ENCODE measurements at regions not wholly inside any gene's neighbourhood (a gene's known extent, or its start where the extent isn't known, plus 50 kb on each side); places are given as distances from the start of the nearest gene placed in this dataset.

DNA sequence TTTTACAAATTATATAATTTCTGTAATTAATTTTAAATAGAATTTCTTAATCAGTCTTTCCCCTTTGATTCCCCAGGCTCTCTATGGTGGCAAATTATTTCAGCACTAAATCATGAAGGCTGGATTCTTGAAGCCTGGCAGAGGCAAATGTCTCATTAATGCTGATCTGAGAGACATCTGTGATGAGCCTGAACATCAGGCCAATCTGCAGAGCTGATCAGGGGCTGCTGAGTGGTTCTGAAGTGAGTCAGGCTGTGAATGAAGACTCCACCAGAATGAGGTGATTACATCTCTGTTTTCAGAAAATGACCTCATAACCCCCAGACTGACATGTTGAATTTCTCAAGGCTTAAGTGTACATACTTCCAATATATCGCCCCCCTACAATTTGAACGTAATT lies 124.2 kb upstream of the MIS18BP1 start:
- H3K4me3 ChIP-seq = no peak overlapping the region
- H3K27ac ChIP-seq = no peak overlapping the region
- no peaks in the 10 kb centered on the region for H3K9me3 ChIP-seq (ENCODE audit: low read depth)
- no peaks in the 10 kb centered on the region for H3K36me3 ChIP-seq (replicated peaks; ENCODE audit: insufficient read depth, low read depth)
- TF ChIP-seq EZH2phosphoT487 (IDR thresholded peaks at IDR 0.05; ENCODE audit: low read depth, severe bottlenecking, unreplicated experiment) (no peak), EZH2 (IDR thresholded peaks at IDR 0.05; ENCODE audit: borderline replicate concordance) (no peak)
- TF ChIP-seq, protein P1, sequence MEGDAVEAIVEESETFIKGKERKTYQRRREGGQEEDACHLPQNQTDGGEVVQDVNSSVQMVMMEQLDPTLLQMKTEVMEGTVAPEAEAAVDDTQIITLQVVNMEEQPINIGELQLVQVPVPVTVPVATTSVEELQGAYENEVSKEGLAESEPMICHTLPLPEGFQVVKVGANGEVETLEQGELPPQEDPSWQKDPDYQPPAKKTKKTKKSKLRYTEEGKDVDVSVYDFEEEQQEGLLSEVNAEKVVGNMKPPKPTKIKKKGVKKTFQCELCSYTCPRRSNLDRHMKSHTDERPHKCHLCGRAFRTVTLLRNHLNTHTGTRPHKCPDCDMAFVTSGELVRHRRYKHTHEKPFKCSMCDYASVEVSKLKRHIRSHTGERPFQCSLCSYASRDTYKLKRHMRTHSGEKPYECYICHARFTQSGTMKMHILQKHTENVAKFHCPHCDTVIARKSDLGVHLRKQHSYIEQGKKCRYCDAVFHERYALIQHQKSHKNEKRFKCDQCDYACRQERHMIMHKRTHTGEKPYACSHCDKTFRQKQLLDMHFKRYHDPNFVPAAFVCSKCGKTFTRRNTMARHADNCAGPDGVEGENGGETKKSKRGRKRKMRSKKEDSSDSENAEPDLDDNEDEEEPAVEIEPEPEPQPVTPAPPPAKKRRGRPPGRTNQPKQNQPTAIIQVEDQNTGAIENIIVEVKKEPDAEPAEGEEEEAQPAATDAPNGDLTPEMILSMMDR (IDR thresholded peaks at IDR 0.05; ENCODE audit: poor library complexity) = no peak
- WGBS (ENCODE audit: low lambda C conversion rate, missing lambda C conversion rate) = 86% methylated on average over 2 of the region's 2 CpGs
- H2AFZ ChIP-seq = no peak overlapping the region
- H3K27me3 ChIP-seq = no peaks in the 10 kb centered on the region
- no peak overlapping the region for H3K4me2 ChIP-seq
- H3K79me2 ChIP-seq = no peaks in the 10 kb centered on the region
- H4K20me1 ChIP-seq (ENCODE audit: insufficient read depth, poor library complexity, severe bottlenecking) = no peaks in the 10 kb centered on the region
- H3K9me2 ChIP-seq (replicated peaks; ENCODE audit: insufficient read depth) = no peaks in the 10 kb centered on the region
- no peaks in the 10 kb centered on the region for H3K4me1 ChIP-seq (ENCODE audit: insufficient read depth)
- no peak for DNase-seq (ENCODE audit: low spot score)

DNA sequence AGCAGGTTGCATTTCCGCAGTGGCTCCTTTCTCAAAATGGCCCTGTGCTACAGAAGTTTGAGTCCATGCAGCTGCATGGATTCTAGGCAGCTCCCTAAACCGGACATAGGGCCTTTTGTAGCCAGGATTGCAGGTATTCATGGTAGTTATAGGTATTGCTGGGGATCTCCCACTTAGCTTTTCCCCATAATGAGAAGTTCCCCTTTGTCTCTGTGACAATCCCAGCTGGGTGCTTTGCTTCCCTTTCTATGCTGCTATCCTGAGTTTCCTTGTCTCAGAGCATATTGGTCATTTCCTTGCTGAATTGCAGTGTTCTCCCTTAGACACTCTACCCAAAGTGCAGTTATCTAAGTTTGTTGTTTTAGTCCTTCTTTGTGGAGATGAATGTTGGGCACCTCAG lies 120.9 kb upstream of the MIS18BP1 start:
- TF ChIP-seq EZH2phosphoT487 (IDR thresholded peaks at IDR 0.05; ENCODE audit: low read depth, severe bottlenecking, unreplicated experiment) = no peak
- TF ChIP-seq, protein P1 (IDR thresholded peaks at IDR 0.05; ENCODE audit: poor library complexity) = no peak
- no peak for TF ChIP-seq EZH2 (IDR thresholded peaks at IDR 0.05; ENCODE audit: borderline replicate concordance)
- Histone ChIP-seq H2AFZ (no peak overlapping the region), H3K36me3 (replicated peaks; ENCODE audit: insufficient read depth, low read depth) (no peaks in the 10 kb centered on the region), H3K4me1 (ENCODE audit: insufficient read depth) (no peaks in the 10 kb centered on the region), H3K4me3 (no peak overlapping the region), H3K9me3 (ENCODE audit: low read depth) (no peaks in the 10 kb centered on the region), H3K9me2 (replicated peaks; ENCODE audit: insufficient read depth) (no peaks in the 10 kb centered on the region), H3K4me2 (no peak overlapping the region), H4K20me1 (ENCODE audit: insufficient read depth, poor library complexity, severe bottlenecking) (no peaks in the 10 kb centered on the region), H3K27me3 (no peaks in the 10 kb centered on the region), H3K27ac (no peak overlapping the region), H3K79me2 (no peaks in the 10 kb centered on the region)
- no peak for DNase-seq (ENCODE audit: low spot score)
- WGBS (ENCODE audit: low lambda C conversion rate, missing lambda C conversion rate) = 97% methylated on average over 2 of the region's 2 CpGs

DNA sequence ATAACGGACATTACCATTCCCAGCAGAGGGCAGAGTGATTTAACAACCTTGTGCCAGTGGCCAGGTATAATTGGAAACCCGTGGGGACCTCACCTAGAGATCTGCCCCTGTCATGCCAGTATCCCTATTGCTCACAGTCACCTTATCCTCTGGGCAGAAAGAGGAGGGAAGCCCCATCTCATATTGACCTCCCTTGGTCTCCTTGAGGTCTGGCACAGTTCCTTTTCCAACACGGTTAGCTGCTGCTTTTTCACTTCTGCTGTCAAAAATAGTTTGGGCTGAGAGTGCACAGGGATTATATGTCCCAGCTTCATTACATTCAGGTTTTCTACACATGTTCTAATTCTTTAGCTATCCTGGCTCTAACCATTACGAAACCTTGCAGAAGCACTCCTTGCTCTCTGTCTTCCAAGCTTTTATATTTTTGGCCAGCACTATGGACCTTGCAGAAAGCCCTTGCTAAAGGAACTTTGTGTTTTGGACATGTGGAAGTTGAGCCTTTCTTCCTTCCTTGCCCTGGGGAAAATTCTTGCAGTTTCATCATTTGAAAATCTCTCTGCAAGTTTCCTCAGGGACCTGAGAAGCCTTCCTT lies 111.7 kb upstream of the MIS18BP1 start:
- H3K4me1 ChIP-seq (ENCODE audit: insufficient read depth) = no peaks in the 10 kb centered on the region
- TF ChIP-seq EZH2phosphoT487 (IDR thresholded peaks at IDR 0.05; ENCODE audit: low read depth, severe bottlenecking, unreplicated experiment) (no peak), EZH2 (IDR thresholded peaks at IDR 0.05; ENCODE audit: borderline replicate concordance) (no peak)
- TF ChIP-seq, protein P1 (IDR thresholded peaks at IDR 0.05; ENCODE audit: poor library complexity) = no peak
- no peak overlapping the region for H2AFZ ChIP-seq
- H3K4me2 ChIP-seq = no peak overlapping the region
- H3K9me2 ChIP-seq (replicated peaks; ENCODE audit: insufficient read depth) = no peaks in the 10 kb centered on the region
- DNase-seq (ENCODE audit: low spot score) = no peak
- H3K36me3 ChIP-seq (replicated peaks; ENCODE audit: insufficient read depth, low read depth) = no peaks in the 10 kb centered on the region
- no peaks in the 10 kb centered on the region for H3K27me3 ChIP-seq
- 63% methylated on average over 4 of the region's 4 CpGs for WGBS (ENCODE audit: low lambda C conversion rate, missing lambda C conversion rate)
- H3K27ac ChIP-seq = no peak overlapping the region
- H3K79me2 ChIP-seq = no peaks in the 10 kb centered on the region
- H4K20me1 ChIP-seq (ENCODE audit: insufficient read depth, poor library complexity, severe bottlenecking) = no peaks in the 10 kb centered on the region
- no peaks in the 10 kb centered on the region for H3K9me3 ChIP-seq (ENCODE audit: low read depth)
- no peak overlapping the region for H3K4me3 ChIP-seq
